B cell (primary cell): ENCODE measurements at regions not wholly inside any gene's neighbourhood (a gene's known extent, or its start where the extent isn't known, plus 50 kb on each side); places are given as distances from the start of the nearest gene placed in this dataset.

Experiments
- EZH2 ChIP-seq: IDR thresholded peaks from 2 replicates; pipeline ENCODE4 v1.6.1; 2012; ENCODE audit warnings: borderline replicate concordance, low read depth, mild to moderate bottlenecking, moderate library complexity, low read length; ENCODE audit not compliant: insufficient read depth, poor library complexity, severe bottlenecking
- TF ChIP-seq, protein P1 (sequence below): fragments of 200-600 bp; IDR thresholded peaks from one replicate; pipeline ENCODE4 v1.8.0; 2022; ENCODE audit warnings: antibody characterized with exemption, mild to moderate bottlenecking

DNA sequence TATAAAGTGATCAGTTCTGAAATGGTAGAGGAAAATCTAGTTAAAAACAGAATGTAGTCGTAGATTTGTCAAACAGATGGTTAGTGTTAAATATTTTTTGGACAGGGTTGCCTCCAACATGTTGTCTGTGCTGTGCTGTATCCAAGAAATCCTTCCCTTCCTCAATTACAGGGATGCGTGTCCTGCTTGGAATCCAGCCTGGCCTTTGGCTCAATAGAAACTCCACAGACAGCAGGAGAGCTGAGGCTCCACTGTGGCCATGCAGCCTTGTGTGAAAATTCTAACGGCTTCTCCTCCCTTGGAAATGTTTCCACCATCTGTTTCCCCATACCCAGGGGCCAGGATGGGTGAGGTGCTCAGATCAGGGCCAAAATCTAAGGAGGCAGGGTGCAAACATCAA is 67.7 kb upstream of the USP29 start:
- TF ChIP-seq, protein P1, sequence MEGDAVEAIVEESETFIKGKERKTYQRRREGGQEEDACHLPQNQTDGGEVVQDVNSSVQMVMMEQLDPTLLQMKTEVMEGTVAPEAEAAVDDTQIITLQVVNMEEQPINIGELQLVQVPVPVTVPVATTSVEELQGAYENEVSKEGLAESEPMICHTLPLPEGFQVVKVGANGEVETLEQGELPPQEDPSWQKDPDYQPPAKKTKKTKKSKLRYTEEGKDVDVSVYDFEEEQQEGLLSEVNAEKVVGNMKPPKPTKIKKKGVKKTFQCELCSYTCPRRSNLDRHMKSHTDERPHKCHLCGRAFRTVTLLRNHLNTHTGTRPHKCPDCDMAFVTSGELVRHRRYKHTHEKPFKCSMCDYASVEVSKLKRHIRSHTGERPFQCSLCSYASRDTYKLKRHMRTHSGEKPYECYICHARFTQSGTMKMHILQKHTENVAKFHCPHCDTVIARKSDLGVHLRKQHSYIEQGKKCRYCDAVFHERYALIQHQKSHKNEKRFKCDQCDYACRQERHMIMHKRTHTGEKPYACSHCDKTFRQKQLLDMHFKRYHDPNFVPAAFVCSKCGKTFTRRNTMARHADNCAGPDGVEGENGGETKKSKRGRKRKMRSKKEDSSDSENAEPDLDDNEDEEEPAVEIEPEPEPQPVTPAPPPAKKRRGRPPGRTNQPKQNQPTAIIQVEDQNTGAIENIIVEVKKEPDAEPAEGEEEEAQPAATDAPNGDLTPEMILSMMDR, result no peak
- no peak for TF ChIP-seq EZH2
